Keratinocyte (primary cell): ENCODE measurements at regions not wholly inside any gene's neighbourhood (a gene's known extent, or its start where the extent isn't known, plus 50 kb on each side); places are given as distances from the start of the nearest gene placed in this dataset.
"Not testable (repeated sequence)": the region's sequence is repeated elsewhere in the genome, so short reads cannot be mapped to it uniquely, and the experiment has no call there.

Source experiments
- DNase-seq: peaks from one replicate; pipeline ENCODE4 v3.0.0-alpha.2; 2011; ENCODE audit warnings: low read depth, missing footprints, low spot score
- FAIRE-seq: peaks from 2 replicates; lab custom pipeline; 2011; peaks lifted over from hg19 to GRCh38; lab: Jason Lieb, UNC
- H2AFZ ChIP-seq: 2 replicates; pipeline ENCODE4 v1.6.0; 2012; ENCODE audit warnings: low read length, control low read depth, inconsistent platforms; ENCODE audit not compliant: control insufficient read depth
- H3K27ac ChIP-seq: 2 replicates; pipeline ENCODE4 v1.5.1; 2011; ENCODE audit warnings: low read length; ENCODE audit not compliant: control insufficient read depth, insufficient read depth
- H3K27me3 ChIP-seq: 3 replicates; pipeline ENCODE4 v1.6.0; 2011; ENCODE audit warnings: low read length; ENCODE audit not compliant: control insufficient read depth, insufficient read depth; ENCODE audit errors: extremely low read depth
- H3K36me3 ChIP-seq, 2 experiments: 2 replicates in 1 of 2; 3 replicates in 1 of 2; pipeline ENCODE4 v1.5.1; 2011; ENCODE audit warnings: low read length in 2 of 2, mild to moderate bottlenecking in 1 of 2; ENCODE audit not compliant: control insufficient read depth in 2 of 2, insufficient read depth in 2 of 2; ENCODE audit errors: extremely low read depth in 1 of 2
- H3K4me1 ChIP-seq: 3 replicates; pipeline ENCODE4 v1.5.1; 2011; ENCODE audit warnings: low read length; ENCODE audit not compliant: control insufficient read depth, insufficient read depth; ENCODE audit errors: extremely low read depth
- H3K4me2 ChIP-seq: 3 replicates; pipeline ENCODE4 v1.6.0; 2011; ENCODE audit warnings: low read depth, low read length; ENCODE audit not compliant: control insufficient read depth, insufficient read depth; ENCODE audit errors: extremely low read depth
- H3K4me3 ChIP-seq, 3 experiments: fragments of 200-600 bp in 1 of 3; sonication (generic) in 1 of 3; 2 replicates in 2 of 3; 3 replicates in 1 of 3; pipeline ENCODE4 v1.5.1; 2011 to 2016; ENCODE audit warnings: low read length in 3 of 3, mild to moderate bottlenecking in 3 of 3, control low read depth in 2 of 3, inconsistent platforms in 1 of 3, low read depth in 1 of 3, mixed read lengths in 1 of 3, mixed run types in 1 of 3, moderate library complexity in 1 of 3; ENCODE audit not compliant: control insufficient read depth in 2 of 3, insufficient read depth in 2 of 3; ENCODE audit errors: extremely low read depth in 1 of 3
- H3K79me2 ChIP-seq: 2 replicates; pipeline ENCODE4 v1.6.0; 2012; ENCODE audit warnings: low read length; ENCODE audit not compliant: control insufficient read depth, insufficient read depth
- H3K9ac ChIP-seq: 3 replicates; pipeline ENCODE4 v1.6.0; 2011; ENCODE audit warnings: low read length; ENCODE audit not compliant: control insufficient read depth, insufficient read depth; ENCODE audit errors: extremely low read depth
- H3K9me1 ChIP-seq: 3 replicates; pipeline ENCODE4 v1.6.0; 2011; ENCODE audit warnings: low read length; ENCODE audit not compliant: control insufficient read depth, insufficient read depth; ENCODE audit errors: extremely low read depth
- H3K9me3 ChIP-seq: 2 replicates; pipeline ENCODE4 v1.5.1; 2012; ENCODE audit warnings: low read depth, low read length; ENCODE audit not compliant: control insufficient read depth
- H4K20me1 ChIP-seq: 3 replicates; pipeline ENCODE4 v1.6.0; 2011; ENCODE audit warnings: low read length; ENCODE audit not compliant: control insufficient read depth, insufficient read depth; ENCODE audit errors: extremely low read depth
- CTCF ChIP-seq, 3 experiments: IDR thresholded peaks in 1 of 3; conservative IDR thresholded peaks in 1 of 3; optimal IDR thresholded peaks in 1 of 3; 2 replicates in 2 of 3; 3 replicates in 1 of 3; pipeline versions ENCODE3 to v1.5.1; 2011; ENCODE audit warnings: low read length in 3 of 3, mild to moderate bottlenecking in 3 of 3, moderate library complexity in 2 of 3, control low read depth in 1 of 3, inconsistent platforms in 1 of 3; ENCODE audit not compliant: insufficient read depth in 2 of 3; ENCODE audit errors: extremely low read depth in 1 of 3
- dilution Hi-C: fragments of 300-500 bp; cut with MboI; formaldehyde crosslinking; loops from one replicate; pipeline ENCODE4 v1.7.0; 2020; ENCODE audit warnings: low sequenced_read_pairs; ENCODE audit not compliant: extremely low pct_ligation_motif_present

GRCh38 chrX:74049126-74049525, 196.6 kb upstream of the XIST start:
- H3K27ac ChIP-seq: no peak overlapping the region
- no peaks in the 10 kb centered on the region for H3K9me3 ChIP-seq
- no peaks in the 10 kb centered on the region for H3K36me3 ChIP-seq
- no peaks in the 10 kb centered on the region for H3K27me3 ChIP-seq
- H4K20me1 ChIP-seq: no peaks in the 10 kb centered on the region
- H3K9ac ChIP-seq: no peak overlapping the region
- TF ChIP-seq CTCF (optimal IDR thresholded peaks at IDR 0.05 in 1 of 3, IDR thresholded peaks at IDR 0.05 in 1 of 3, conservative IDR thresholded peaks at IDR 0.05 in 1 of 3; ENCODE audit: extremely low read depth in 1 of 3, insufficient read depth in 2 of 3, low read length in 3 of 3): no peak
- no peaks in the 10 kb centered on the region for H3K9me1 ChIP-seq
- H3K4me1 ChIP-seq: no peaks in the 10 kb centered on the region
- no peak for FAIRE-seq
- dilution Hi-C loops: no loop called here
- no peak overlapping the region for H2AFZ ChIP-seq
- H3K79me2 ChIP-seq: no peaks in the 10 kb centered on the region
- H3K4me3 ChIP-seq: no peak overlapping the region
- no peak for DNase-seq
- H3K4me2 ChIP-seq: no peak overlapping the region

- H2AFZ ChIP-seq, H3K9me3 ChIP-seq, DNase-seq, H3K27ac ChIP-seq, FAIRE-seq, H4K20me1 ChIP-seq, H3K4me1 ChIP-seq, H3K9me1 ChIP-seq, H3K36me3 ChIP-seq, H3K9ac ChIP-seq, H3K27me3 ChIP-seq, H3K4me3 ChIP-seq, H3K79me2 ChIP-seq, H3K4me2 ChIP-seq, dilution Hi-C loops: not testable (repeated sequence)
Measured at GRCh38 chrX:74034066-74034465, 181.6 kb upstream of the XIST start.

- dilution Hi-C loops, FAIRE-seq, H3K9me3 ChIP-seq: not testable (repeated sequence)
Measured at GRCh38 chrX:74031527-74031926, 179.0 kb upstream of the XIST start.

GRCh38 chrX:74030766-74031165, 178.3 kb upstream of the XIST start:
- H3K27ac ChIP-seq, H3K79me2 ChIP-seq, H3K4me3 ChIP-seq, H3K9me1 ChIP-seq, dilution Hi-C loops, H3K36me3 ChIP-seq, DNase-seq, H4K20me1 ChIP-seq, H3K4me2 ChIP-seq, H3K4me1 ChIP-seq, H3K9ac ChIP-seq, FAIRE-seq, H3K9me3 ChIP-seq, H2AFZ ChIP-seq, H3K27me3 ChIP-seq: not testable (repeated sequence)

More at GRCh38 chrX:74031527-74031926, 179.0 kb upstream of the XIST start:
- H3K4me3 ChIP-seq, H4K20me1 ChIP-seq, H3K4me1 ChIP-seq, H3K4me2 ChIP-seq, H3K9ac ChIP-seq, H3K36me3 ChIP-seq, H3K9me1 ChIP-seq, H3K79me2 ChIP-seq, H2AFZ ChIP-seq, DNase-seq, H3K27me3 ChIP-seq, H3K27ac ChIP-seq: not testable (repeated sequence)
